ENCODE measurements at regions not wholly inside any gene's neighbourhood (a gene's known extent, or its start where the extent isn't known, plus 50 kb on each side); places are given as distances from the start of the nearest gene placed in this dataset.

- Histone ChIP-seq H3K4me3 (ENCODE audit: low read depth in 1 of 2, low read length in 2 of 2) (no peak overlapping the region), H3K27me3 (ENCODE audit: low read depth, low read length) (no peaks in the 10 kb centered on the region), H3K36me3 (ENCODE audit: control insufficient read depth in 1 of 2, insufficient read depth in 2 of 2, low read length in 2 of 2) (no peaks in the 10 kb centered on the region), H3K9me3 (ENCODE audit: control insufficient read depth in 1 of 2, low read length in 2 of 2) (peaks cover 0 to 5% of the 10 kb centered on the region in 2 donors), H3K4me1 (ENCODE audit: control insufficient read depth in 1 of 2, insufficient read depth in 2 of 2, low read length in 2 of 2) (no peaks in the 10 kb centered on the region), H3K27ac (ENCODE audit: low read length) (no peak overlapping the region)
Measured at GRCh38 chr14:94952097-94952496, 182.2 kb upstream of the GSC start.

DNA sequence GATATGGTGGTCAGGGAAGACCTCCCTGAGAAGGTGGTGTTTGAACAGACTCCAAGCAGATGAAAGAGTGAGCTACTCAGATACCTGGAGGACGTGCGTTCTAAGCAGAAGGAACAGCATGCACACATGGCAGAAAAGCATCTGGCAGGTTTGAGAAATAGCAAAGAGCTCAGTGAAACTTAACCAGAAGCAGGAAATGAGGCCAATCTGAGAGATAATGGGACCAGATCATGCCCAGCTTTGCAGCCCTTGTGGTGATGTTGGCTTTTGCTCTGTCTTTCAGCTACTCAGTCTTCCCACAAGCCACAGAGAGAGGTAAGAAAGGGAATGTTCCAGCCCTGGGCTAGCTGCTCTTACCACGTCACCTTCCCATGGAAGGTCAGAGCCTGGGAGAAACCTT is 176.3 kb upstream of the GSC start:
- H3K36me3 ChIP-seq (ENCODE audit: control insufficient read depth in 1 of 2, insufficient read depth in 2 of 2, low read length in 2 of 2), result no peaks in the 10 kb centered on the region
- H3K4me3 ChIP-seq (ENCODE audit: low read depth in 1 of 2, low read length in 2 of 2), result no peak overlapping the region
- H3K9me3 ChIP-seq (ENCODE audit: control insufficient read depth in 1 of 2, low read length in 2 of 2), result peaks cover 0 to 5% of the 10 kb centered on the region in 2 donors
- H3K27me3 ChIP-seq (ENCODE audit: low read depth, low read length), result no peaks in the 10 kb centered on the region
- no peaks in the 10 kb centered on the region for H3K4me1 ChIP-seq (ENCODE audit: control insufficient read depth in 1 of 2, insufficient read depth in 2 of 2, low read length in 2 of 2)
- H3K27ac ChIP-seq (ENCODE audit: low read length), result no peak overlapping the region

GRCh38 chr14:94945615-94946014 is 175.7 kb upstream of the GSC start:
- no peak overlapping the region for H3K4me3 ChIP-seq (ENCODE audit: low read depth in 1 of 2, low read length in 2 of 2)
- H3K27ac ChIP-seq (ENCODE audit: low read length), result no peak overlapping the region
- no peaks in the 10 kb centered on the region for H3K4me1 ChIP-seq (ENCODE audit: control insufficient read depth in 1 of 2, insufficient read depth in 2 of 2, low read length in 2 of 2)
- H3K36me3 ChIP-seq (ENCODE audit: control insufficient read depth in 1 of 2, insufficient read depth in 2 of 2, low read length in 2 of 2), result no peaks in the 10 kb centered on the region
- H3K27me3 ChIP-seq (ENCODE audit: low read depth, low read length), result no peaks in the 10 kb centered on the region
- peaks cover 0 to 5% of the 10 kb centered on the region in 2 donors for H3K9me3 ChIP-seq (ENCODE audit: control insufficient read depth in 1 of 2, low read length in 2 of 2)

DNA sequence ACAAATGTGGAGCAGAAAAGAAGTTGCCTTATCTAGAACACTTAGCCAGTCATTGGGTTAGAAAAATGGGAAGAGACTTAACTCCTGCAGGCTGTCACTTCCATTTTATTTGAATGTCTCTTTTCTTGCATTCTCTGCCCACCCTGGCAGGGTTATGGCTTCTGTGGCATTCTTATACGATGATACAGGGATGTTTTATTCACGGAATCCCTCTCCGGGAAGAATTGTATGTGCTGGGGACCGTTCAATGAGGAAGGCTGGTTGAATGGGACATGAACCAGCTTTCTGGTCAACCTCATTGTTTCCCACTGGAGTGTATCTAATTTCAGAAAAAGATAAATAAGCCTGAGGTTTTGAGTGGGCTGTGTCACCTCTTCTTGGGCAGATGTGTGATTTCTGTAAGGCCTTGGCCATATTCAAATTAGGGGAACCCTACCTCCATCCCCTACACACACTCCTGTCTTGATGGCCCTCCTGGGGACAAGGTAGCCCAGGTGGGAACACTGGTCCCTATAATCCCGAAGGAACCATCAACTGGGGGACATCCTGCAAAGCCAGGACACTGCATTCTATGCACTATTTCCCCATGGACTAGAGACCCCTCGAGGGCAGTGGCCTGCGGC is 174.8 kb upstream of the GSC start:
- no peak overlapping the region for H3K27ac ChIP-seq (ENCODE audit: low read length)
- no peaks in the 10 kb centered on the region for H3K36me3 ChIP-seq (ENCODE audit: control insufficient read depth in 1 of 2, insufficient read depth in 2 of 2, low read length in 2 of 2)
- H3K4me3 ChIP-seq (ENCODE audit: low read depth in 1 of 2, low read length in 2 of 2), result no peak overlapping the region
- H3K4me1 ChIP-seq (ENCODE audit: control insufficient read depth in 1 of 2, insufficient read depth in 2 of 2, low read length in 2 of 2), result no peaks in the 10 kb centered on the region
- H3K9me3 ChIP-seq (ENCODE audit: control insufficient read depth in 1 of 2, low read length in 2 of 2), result peaks cover 0 to 5% of the 10 kb centered on the region in 2 donors
- H3K27me3 ChIP-seq (ENCODE audit: low read depth, low read length), result no peaks in the 10 kb centered on the region

DNA sequence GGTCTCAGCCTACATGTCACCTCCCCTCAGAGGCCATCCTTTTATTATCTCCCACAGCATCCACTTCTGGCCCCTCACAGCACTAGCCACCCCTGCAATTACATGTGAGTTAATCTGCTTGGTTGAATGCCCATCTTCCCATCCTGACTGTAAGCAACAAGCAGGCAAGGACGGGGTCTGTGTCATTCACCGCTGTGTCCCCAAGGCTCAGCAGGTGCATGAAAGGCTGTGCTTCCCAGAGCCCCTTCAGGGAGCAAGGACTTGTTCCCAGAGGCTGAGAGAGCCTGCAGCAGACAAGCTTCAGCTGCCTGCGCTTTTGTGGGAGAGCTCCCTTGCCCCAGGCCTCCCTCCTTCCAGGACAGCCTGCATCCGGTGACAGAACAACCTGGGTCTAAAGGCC is 172.7 kb upstream of the GSC start:
- Histone ChIP-seq H3K27me3 (ENCODE audit: low read depth, low read length) (no peaks in the 10 kb centered on the region), H3K4me3 (ENCODE audit: low read depth in 1 of 2, low read length in 2 of 2) (no peak overlapping the region), H3K27ac (ENCODE audit: low read length) (no peak overlapping the region), H3K4me1 (ENCODE audit: control insufficient read depth in 1 of 2, insufficient read depth in 2 of 2, low read length in 2 of 2) (peaks cover 0 to 2% of the 10 kb centered on the region in 2 donors), H3K9me3 (ENCODE audit: control insufficient read depth in 1 of 2, low read length in 2 of 2) (no peaks in the 10 kb centered on the region), H3K36me3 (ENCODE audit: control insufficient read depth in 1 of 2, insufficient read depth in 2 of 2, low read length in 2 of 2) (no peaks in the 10 kb centered on the region)

- no peaks in the 10 kb centered on the region for H3K27me3 ChIP-seq (ENCODE audit: low read depth, low read length)
- H3K9me3 ChIP-seq (ENCODE audit: control insufficient read depth in 1 of 2, low read length in 2 of 2), result no peaks in the 10 kb centered on the region
- H3K4me3 ChIP-seq (ENCODE audit: low read depth in 1 of 2, low read length in 2 of 2), result no peak overlapping the region
Measured at GRCh38 chr14:94941311-94941710, 171.4 kb upstream of the GSC start.

GRCh38 chr14:94940263-94940993 is 170.5 kb upstream of the GSC start:
- H3K4me3 ChIP-seq (ENCODE audit: low read depth in 1 of 2, low read length in 2 of 2), result no peak overlapping the region
- H3K27me3 ChIP-seq (ENCODE audit: low read depth, low read length), result no peaks in the 10 kb centered on the region
- peaks cover 5 to 11% of the 10 kb centered on the region in 2 donors for H3K4me1 ChIP-seq (ENCODE audit: control insufficient read depth in 1 of 2, insufficient read depth in 2 of 2, low read length in 2 of 2)
- H3K27ac ChIP-seq (ENCODE audit: low read length), result no peak overlapping the region
- H3K9me3 ChIP-seq (ENCODE audit: control insufficient read depth in 1 of 2, low read length in 2 of 2), result no peaks in the 10 kb centered on the region
- H3K36me3 ChIP-seq (ENCODE audit: control insufficient read depth in 1 of 2, insufficient read depth in 2 of 2, low read length in 2 of 2), result no peaks in the 10 kb centered on the region

More at GRCh38 chr14:94941311-94941710, 171.4 kb upstream of the GSC start:
- Histone ChIP-seq H3K27ac (ENCODE audit: low read length) (no peak overlapping the region), H3K4me1 (ENCODE audit: control insufficient read depth in 1 of 2, insufficient read depth in 2 of 2, low read length in 2 of 2) (peaks cover 5 to 8% of the 10 kb centered on the region in 2 donors), H3K36me3 (ENCODE audit: control insufficient read depth in 1 of 2, insufficient read depth in 2 of 2, low read length in 2 of 2) (no peaks in the 10 kb centered on the region)

GRCh38 chr14:94938016-94938415 is 168.1 kb upstream of the GSC start:
- Histone ChIP-seq H3K4me1 (ENCODE audit: control insufficient read depth in 1 of 2, insufficient read depth in 2 of 2, low read length in 2 of 2) (peaks cover 5 to 24% of the 10 kb centered on the region in 2 donors), H3K36me3 (ENCODE audit: control insufficient read depth in 1 of 2, insufficient read depth in 2 of 2, low read length in 2 of 2) (no peaks in the 10 kb centered on the region), H3K9me3 (ENCODE audit: control insufficient read depth in 1 of 2, low read length in 2 of 2) (no peaks in the 10 kb centered on the region), H3K27me3 (ENCODE audit: low read depth, low read length) (no peaks in the 10 kb centered on the region), H3K27ac (ENCODE audit: low read length) (no peak overlapping the region), H3K4me3 (ENCODE audit: low read depth in 1 of 2, low read length in 2 of 2) (no peak overlapping the region)

- H3K36me3 ChIP-seq (ENCODE audit: control insufficient read depth in 1 of 2, insufficient read depth in 2 of 2, low read length in 2 of 2), result no peaks in the 10 kb centered on the region
- H3K9me3 ChIP-seq (ENCODE audit: control insufficient read depth in 1 of 2, low read length in 2 of 2), result no peaks in the 10 kb centered on the region
- H3K27me3 ChIP-seq (ENCODE audit: low read depth, low read length), result no peaks in the 10 kb centered on the region
Measured at GRCh38 chr14:94936901-94937685, 167.2 kb upstream of the GSC start.

GRCh38 chr14:94936401-94936892 is 166.5 kb upstream of the GSC start:
- peak overlapping the region in 1 of 2 donors; percentile 30 for H3K4me3 ChIP-seq (ENCODE audit: low read depth in 1 of 2, low read length in 2 of 2)
- peaks cover 5 to 24% of the 10 kb centered on the region in 2 donors for H3K4me1 ChIP-seq (ENCODE audit: control insufficient read depth in 1 of 2, insufficient read depth in 2 of 2, low read length in 2 of 2)
- peak overlapping the region; percentile 49 for H3K27ac ChIP-seq (ENCODE audit: low read length)

More at GRCh38 chr14:94936901-94937685, 167.2 kb upstream of the GSC start:
- H3K27ac ChIP-seq (ENCODE audit: low read length), result peak overlapping the region; percentile 49
- peak overlapping the region in 1 of 2 donors; percentile 30 for H3K4me3 ChIP-seq (ENCODE audit: low read depth in 1 of 2, low read length in 2 of 2)
- peaks cover 5 to 24% of the 10 kb centered on the region in 2 donors for H3K4me1 ChIP-seq (ENCODE audit: control insufficient read depth in 1 of 2, insufficient read depth in 2 of 2, low read length in 2 of 2)

DNA sequence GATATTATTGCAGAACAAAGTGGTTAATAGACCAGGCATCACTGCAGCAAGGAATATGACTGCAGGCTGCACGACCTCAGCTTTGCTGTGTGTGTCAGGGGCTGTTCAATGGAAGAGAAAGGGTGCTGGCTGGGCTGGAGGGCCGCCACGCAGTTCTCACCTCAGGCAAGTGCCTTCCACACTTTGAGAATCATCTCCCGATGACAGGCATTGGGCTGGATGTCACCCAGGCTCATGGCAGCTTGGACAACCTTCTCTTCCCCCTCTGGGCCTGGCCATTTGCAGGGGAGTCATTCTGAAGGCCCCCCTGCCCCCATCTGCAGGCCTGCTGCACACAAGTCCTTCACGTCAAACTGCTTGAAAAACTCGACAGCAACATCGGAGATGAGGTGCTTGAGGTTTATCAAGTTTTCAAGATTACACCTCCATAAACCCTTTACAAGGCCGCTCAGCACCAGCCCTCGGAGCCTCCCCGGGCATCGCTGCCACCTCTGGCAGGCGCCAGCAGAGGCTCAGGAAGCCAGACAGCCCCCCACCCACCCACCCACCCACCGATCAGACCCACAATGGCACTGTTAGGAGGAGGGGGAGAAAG is 165.9 kb upstream of the GSC start:
- no peak overlapping the region for H3K27ac ChIP-seq (ENCODE audit: low read length)
- H3K27me3 ChIP-seq (ENCODE audit: low read depth, low read length), result no peaks in the 10 kb centered on the region

More at GRCh38 chr14:94936401-94936892, 166.5 kb upstream of the GSC start:
- Histone ChIP-seq H3K9me3 (ENCODE audit: control insufficient read depth in 1 of 2, low read length in 2 of 2) (no peaks in the 10 kb centered on the region), H3K27me3 (ENCODE audit: low read depth, low read length) (no peaks in the 10 kb centered on the region), H3K36me3 (ENCODE audit: control insufficient read depth in 1 of 2, insufficient read depth in 2 of 2, low read length in 2 of 2) (no peaks in the 10 kb centered on the region)

More for the DNA sequence above, 165.9 kb upstream of the GSC start:
- Histone ChIP-seq H3K36me3 (ENCODE audit: control insufficient read depth in 1 of 2, insufficient read depth in 2 of 2, low read length in 2 of 2) (no peaks in the 10 kb centered on the region), H3K9me3 (ENCODE audit: control insufficient read depth in 1 of 2, low read length in 2 of 2) (no peaks in the 10 kb centered on the region), H3K4me1 (ENCODE audit: control insufficient read depth in 1 of 2, insufficient read depth in 2 of 2, low read length in 2 of 2) (peaks cover 5 to 24% of the 10 kb centered on the region in 2 donors), H3K4me3 (ENCODE audit: low read depth in 1 of 2, low read length in 2 of 2) (no peak overlapping the region)
